Caco-2 (cell line): ENCODE measurements at regions not wholly inside any gene's neighbourhood (a gene's known extent, or its start where the extent isn't known, plus 50 kb on each side); places are given as distances from the start of the nearest gene placed in this dataset.

ENCODE experiments used
- BruUV-seq: library from RNA; stranded (reverse); fragments of 400-500 nt; replicated peaks from 2 replicates; lab custom pipeline; 2021; lab: Mats Ljungman, UMichigan
- CTCF ChIA-PET: fragments of 300-600 bp; sonication (Branson Sonifier 250); formaldehyde crosslinking; loops from one replicate; lab custom pipeline; 2022; ENCODE audit warnings: antibody characterized with exemption; lab: Charles Lee
- POLR2A ChIA-PET: fragments of 300-600 bp; sonication (Branson Sonifier 250); formaldehyde crosslinking; loops from one replicate; lab custom pipeline; 2022; ENCODE audit warnings: antibody characterized with exemption; lab: Charles Lee
- DNase-seq, 2 experiments: peaks; one replicate each; pipeline versions ENCODE4 v3.0.0 to v3.0.0-alpha.2; 2020 to 2022
- H3K27me3 ChIP-seq: replicated peaks from 2 replicates; pipeline ENCODE4 v1.6.0; 2011; ENCODE audit warnings: low read length; ENCODE audit not compliant: control insufficient read depth, insufficient read depth
- H3K36me3 ChIP-seq: 2 replicates; pipeline ENCODE4 v1.5.1; 2011; ENCODE audit warnings: low read length; ENCODE audit not compliant: control insufficient read depth, insufficient read depth
- H3K4me1 ChIP-seq: fragments of 250-450 bp; sonication (Bioruptor Pico); 2 replicates; pipeline ENCODE4 v1.5.1; 2020; ENCODE audit warnings: mild to moderate bottlenecking
- H3K4me3 ChIP-seq: 2 replicates; pipeline ENCODE4 v1.5.1; 2011; ENCODE audit warnings: low read depth, mild to moderate bottlenecking, control low read depth, low read length
- H3K9me3 ChIP-seq: fragments of 250-450 bp; sonication (Bioruptor Pico); 2 replicates; pipeline ENCODE4 v1.5.1; 2020; ENCODE audit warnings: mild to moderate bottlenecking, moderate library complexity
- H3K27ac Mint-ChIP-seq: one replicate; pipeline ENCODE4 v1.8.0; 2022; ENCODE audit warnings: mixed read lengths; ENCODE audit not compliant: unreplicated experiment
- H3K27me3 Mint-ChIP-seq: one replicate; pipeline ENCODE4 v1.8.0; 2022; ENCODE audit warnings: mixed read lengths; ENCODE audit not compliant: insufficient read depth, unreplicated experiment
- H3K36me3 Mint-ChIP-seq: one replicate; pipeline ENCODE4 v1.8.0; 2022; ENCODE audit warnings: mild to moderate bottlenecking, mixed read lengths; ENCODE audit not compliant: insufficient read depth, unreplicated experiment
- H3K4me1 Mint-ChIP-seq: one replicate; pipeline ENCODE4 v1.8.0; 2022; ENCODE audit warnings: low read depth, mixed read lengths; ENCODE audit not compliant: unreplicated experiment
- H3K4me3 Mint-ChIP-seq: one replicate; pipeline ENCODE4 v1.8.0; 2022; ENCODE audit warnings: mild to moderate bottlenecking, moderate library complexity, mixed read lengths; ENCODE audit not compliant: unreplicated experiment
- H3K9me3 Mint-ChIP-seq: one replicate; pipeline ENCODE4 v1.8.0; 2022; ENCODE audit warnings: mixed read lengths; ENCODE audit not compliant: unreplicated experiment
- CTCF ChIP-seq, 2 experiments: fragments of 200-600 bp in 1 of 2; IDR thresholded peaks; 1 replicate in 1 of 2; 2 replicates in 1 of 2; pipeline versions ENCODE4 v1.5.1 to v1.8.0; 2011 to 2022; ENCODE audit warnings: antibody characterized with exemption in 1 of 2, control low read depth in 1 of 2, inconsistent platforms in 1 of 2, low read depth in 1 of 2, low read length in 1 of 2, mild to moderate bottlenecking in 1 of 2, moderate library complexity in 1 of 2; ENCODE audit not compliant: insufficient read depth in 1 of 2, severe bottlenecking in 1 of 2, unreplicated experiment in 1 of 2
- intact Hi-C: fragments of 100-400 bp; cut with micrococcal nuclease; formaldehyde crosslinking; loops from one replicate; pipeline ENCODE4 v1.10.0; 2022; ENCODE audit not compliant: unreplicated experiment

GRCh38 chr9:95771556-95772246, 103.8 kb upstream of the ERCC6L2 start:
- peaks cover 31% of the 10 kb centered on the region for H3K4me1 Mint-ChIP-seq
- Histone ChIP-seq H3K27me3 (no peaks in the 10 kb centered on the region), H3K9me3 (no peaks in the 10 kb centered on the region), H3K4me1 (peaks cover 43% of the 10 kb centered on the region), H3K4me3 (no peak overlapping the region), H3K36me3 (no peaks in the 10 kb centered on the region)
- BruUV-seq: no TSS peak
- H3K36me3 Mint-ChIP-seq: no peaks in the 10 kb centered on the region
- POLR2A ChIA-PET: no interaction called here
- H3K4me3 Mint-ChIP-seq: peak overlapping the region; percentile 50
- H3K9me3 Mint-ChIP-seq: no peaks in the 10 kb centered on the region
- intact Hi-C loops: no loop called here
- peak overlapping the region; percentile 53 for H3K27ac Mint-ChIP-seq
- no peaks in the 10 kb centered on the region for H3K27me3 Mint-ChIP-seq
- peak; percentile 50 to 56 for DNase-seq
- no peak for TF ChIP-seq CTCF (IDR thresholded peaks at IDR 0.05; ENCODE audit: insufficient read depth in 1 of 2, low read depth in 1 of 2, low read length in 1 of 2, severe bottlenecking in 1 of 2, unreplicated experiment in 1 of 2)
- CTCF ChIA-PET: no interaction called here

GRCh38 chr9:95770653-95771131, 104.8 kb upstream of the ERCC6L2 start:
- TF ChIP-seq CTCF (IDR thresholded peaks at IDR 0.05; ENCODE audit: insufficient read depth in 1 of 2, low read depth in 1 of 2, low read length in 1 of 2, severe bottlenecking in 1 of 2, unreplicated experiment in 1 of 2): no peak
- Histone ChIP-seq H3K36me3 (no peaks in the 10 kb centered on the region), H3K4me1 (peaks cover 43% of the 10 kb centered on the region), H3K4me3 (no peak overlapping the region), H3K27me3 (no peaks in the 10 kb centered on the region), H3K9me3 (no peaks in the 10 kb centered on the region)
- H3K36me3 Mint-ChIP-seq: no peaks in the 10 kb centered on the region
- no peaks in the 10 kb centered on the region for H3K9me3 Mint-ChIP-seq
- no peaks in the 10 kb centered on the region for H3K27me3 Mint-ChIP-seq
- intact Hi-C loops: no loop called here
- ChIA-PET CTCF (no interaction called here), POLR2A (no interaction called here)
- BruUV-seq: no TSS peak
- H3K4me1 Mint-ChIP-seq: peaks cover 31% of the 10 kb centered on the region
- no peak overlapping the region for H3K4me3 Mint-ChIP-seq
- peak; percentile 15 to 60 for DNase-seq
- peak overlapping the region; percentile 11 for H3K27ac Mint-ChIP-seq

- BruUV-seq: no TSS peak
- Histone ChIP-seq H3K4me1 (peaks cover 43% of the 10 kb centered on the region), H3K27me3 (no peaks in the 10 kb centered on the region), H3K4me3 (no peak overlapping the region), H3K36me3 (no peaks in the 10 kb centered on the region), H3K9me3 (no peaks in the 10 kb centered on the region)
- H3K27me3 Mint-ChIP-seq: no peaks in the 10 kb centered on the region
- peaks cover 35% of the 10 kb centered on the region for H3K4me1 Mint-ChIP-seq
- H3K9me3 Mint-ChIP-seq: no peaks in the 10 kb centered on the region
- ChIA-PET CTCF (no interaction called here), POLR2A (no interaction called here)
- H3K4me3 Mint-ChIP-seq: no peak overlapping the region
- TF ChIP-seq CTCF (IDR thresholded peaks at IDR 0.05; ENCODE audit: insufficient read depth in 1 of 2, low read depth in 1 of 2, low read length in 1 of 2, severe bottlenecking in 1 of 2, unreplicated experiment in 1 of 2): no peak
- DNase-seq: no peak
- H3K27ac Mint-ChIP-seq: peak overlapping the region; percentile 11
- H3K36me3 Mint-ChIP-seq: no peaks in the 10 kb centered on the region
- intact Hi-C loops: no loop called here
Observed at GRCh38 chr9:95769909-95770433, 105.5 kb upstream of the ERCC6L2 start.
